B cell (primary cell): ENCODE measurements at regions not wholly inside any gene's neighbourhood (a gene's known extent, or its start where the extent isn't known, plus 50 kb on each side); places are given as distances from the start of the nearest gene placed in this dataset.

Source experiments
- ATAC-seq: fragments of 200-7000 bp; cut with Tn5 transposase; one replicate; pipeline ENCODE4 v1.10.0; 2021; ENCODE audit warnings: low read depth, mild to moderate bottlenecking, moderate number of reproducible peaks, moderate library complexity
- CTCF ChIA-PET: fragments of 350-600 bp; sonication (Branson Sonifier 250); formaldehyde crosslinking; loops from one replicate; lab custom pipeline; 2021; ENCODE audit warnings: antibody characterized with exemption, inconsistent platforms; lab: Charles Lee
- POLR2A ChIA-PET: fragments of 350-600 bp; sonication (Branson Sonifier 250); formaldehyde crosslinking; loops from one replicate; lab custom pipeline; 2021; ENCODE audit warnings: antibody characterized with exemption; lab: Charles Lee
- DNase-seq: peaks from one replicate; pipeline ENCODE4 v3.0.0; 2013
- H2AFZ ChIP-seq: 2 replicates; pipeline ENCODE4 v1.6.1; 2012; ENCODE audit warnings: mild to moderate bottlenecking, low read depth, low read length; ENCODE audit not compliant: insufficient read depth, poor library complexity, severe bottlenecking
- H3K27ac ChIP-seq, 2 donors: 1 replicate in 1 of 2; 2 replicates in 1 of 2; pipeline ENCODE4 v1.5.1; 2012 to 2013; ENCODE audit warnings: low read length in 2 of 2, mild to moderate bottlenecking in 2 of 2, moderate library complexity in 1 of 2
- H3K27me3 ChIP-seq, 4 experiments: fragments of 200-600 bp in 1 of 4; sonication (generic) in 1 of 4; replicated peaks in 1 of 4; 1 replicate in 2 of 4; 2 replicates in 2 of 4; pipeline versions ENCODE4 v1.6.1 to v1.7.0; 2013 to 2016; ENCODE audit warnings: low read length in 3 of 4, mild to moderate bottlenecking in 2 of 4, mixed read lengths in 1 of 4, moderate library complexity in 1 of 4; ENCODE audit not compliant: insufficient read depth in 4 of 4, control insufficient read depth in 3 of 4; ENCODE audit errors: control extremely low read depth in 1 of 4
- H3K36me3 ChIP-seq, 2 experiments: replicated peaks in 1 of 2; 1 replicate in 1 of 2; 2 replicates in 1 of 2; pipeline versions ENCODE4 v1.6.1 to v1.7.1; 2013; ENCODE audit warnings: low read length in 1 of 2; ENCODE audit not compliant: insufficient read depth in 2 of 2, control insufficient read depth in 1 of 2; ENCODE audit errors: control extremely low read depth in 1 of 2, extremely low read depth in 1 of 2
- H3K4me1 ChIP-seq, 2 donors: fragments of 200-600 bp in 1 of 2; sonication (generic) in 1 of 2; 1 replicate in 1 of 2; 2 replicates in 1 of 2; pipeline versions ENCODE4 v1.5.1 to v1.6.1; 2013 to 2017; ENCODE audit warnings: low read length in 2 of 2; ENCODE audit not compliant: control insufficient read depth in 2 of 2, insufficient read depth in 2 of 2
- H3K4me2 ChIP-seq: replicated peaks from 2 replicates; pipeline ENCODE3; 2012; ENCODE audit warnings: mild to moderate bottlenecking, low read depth, low read length; ENCODE audit not compliant: poor library complexity, severe bottlenecking
- H3K4me3 ChIP-seq, 5 experiments: fragments of 200-600 bp in 1 of 5; sonication (generic) in 1 of 5; 1 replicate in 3 of 5; 2 replicates in 2 of 5; pipeline versions ENCODE4 v1.5.1 to v1.7.0; 2011 to 2016; ENCODE audit warnings: low read length in 4 of 5, mild to moderate bottlenecking in 4 of 5, low read depth in 2 of 5, control low read depth in 1 of 5, moderate library complexity in 1 of 5; ENCODE audit not compliant: insufficient read depth in 1 of 5; ENCODE audit errors: control extremely low read depth in 1 of 5, extremely low read depth in 1 of 5
- H3K79me2 ChIP-seq: fragments of 200-600 bp; sonication (generic); one replicate; pipeline ENCODE4 v1.6.0; 2016; ENCODE audit warnings: low read length; ENCODE audit not compliant: control insufficient read depth, insufficient read depth
- H3K9ac ChIP-seq: fragments of 200-600 bp; sonication (generic); 2 replicates; pipeline ENCODE4 v1.6.1; 2017; ENCODE audit warnings: mild to moderate bottlenecking, low read length, moderate library complexity
- H3K9me3 ChIP-seq, 3 donors: one replicate each; pipeline versions ENCODE4 v1.6.1 to v1.7.1; 2013; ENCODE audit warnings: low read length in 2 of 3; ENCODE audit not compliant: control insufficient read depth in 2 of 3, insufficient read depth in 1 of 3; ENCODE audit errors: control extremely low read depth in 1 of 3
- H4K20me1 ChIP-seq: 2 replicates; pipeline ENCODE4 v1.6.0; 2012; ENCODE audit warnings: mild to moderate bottlenecking, low read length; ENCODE audit not compliant: insufficient read depth, control insufficient read depth, poor library complexity, severe bottlenecking
- H3K27ac Mint-ChIP-seq: one replicate; pipeline ENCODE4 v1.8.0; 2021; ENCODE audit warnings: mixed read lengths
- H3K27me3 Mint-ChIP-seq: one replicate; pipeline ENCODE4 v1.8.0; 2021; ENCODE audit warnings: mixed read lengths
- H3K4me1 Mint-ChIP-seq: one replicate; pipeline ENCODE4 v1.8.0; 2021; ENCODE audit warnings: mixed read lengths
- H3K4me3 Mint-ChIP-seq: one replicate; pipeline ENCODE4 v1.8.0; 2021; ENCODE audit warnings: mixed read lengths
- H3K9me3 Mint-ChIP-seq: one replicate; pipeline ENCODE4 v1.8.0; 2022; ENCODE audit warnings: mixed read lengths; ENCODE audit not compliant: insufficient read depth
- CTCF ChIP-seq: fragments of 200-600 bp; IDR thresholded peaks from one replicate; pipeline ENCODE4 v1.8.0; 2022; ENCODE audit warnings: antibody characterized with exemption, mild to moderate bottlenecking
- EZH2 ChIP-seq: IDR thresholded peaks from 2 replicates; pipeline ENCODE4 v1.6.1; 2012; ENCODE audit warnings: borderline replicate concordance, low read depth, mild to moderate bottlenecking, moderate library complexity, low read length; ENCODE audit not compliant: insufficient read depth, poor library complexity, severe bottlenecking
- WGBS: methylation state at CpG from one replicate; pipeline ENCODE4 v1.1.5; 2013; ENCODE audit warnings: missing lambda C conversion rate; ENCODE audit not compliant: insufficient coverage; 5-methylcytosine and 5-hydroxymethylcytosine counted together
- intact Hi-C: fragments of 100-400 bp; cut with micrococcal nuclease; formaldehyde crosslinking; loops from one replicate; pipeline ENCODE4 v1.10.0; 2022

- Mint-ChIP-seq H3K4me3 (peak overlapping the region; percentile 86), H3K27me3 (no peaks in the 10 kb centered on the region), H3K4me1 (peaks cover 67% of the 10 kb centered on the region), H3K27ac (peak overlapping the region; percentile 90), H3K9me3 (peaks cover 3% of the 10 kb centered on the region)
- intact Hi-C loops, result no loop called here
- Histone ChIP-seq H3K79me2 (no peaks in the 10 kb centered on the region), H3K27ac (peak overlapping the region; percentile 7 to 66), H3K9me3 (peaks cover 0 to 4% (median 0%) of the 10 kb centered on the region in 3 donors), H3K4me3 (peak overlapping the region in 4 of 5 experiments; percentile 16 to 45 (median 34)), H3K36me3 (no peaks in the 10 kb centered on the region), H3K4me2 (peak overlapping the region; percentile 75), H2AFZ (peak overlapping the region; percentile 80), H3K9ac (peak overlapping the region; percentile 54), H4K20me1 (no peaks in the 10 kb centered on the region), H3K27me3 (no peaks in the 10 kb centered on the region), H3K4me1 (peaks cover 54 to 59% of the 10 kb centered on the region in 2 donors)
- ATAC-seq (peak; percentile 74), DNase-seq (peak; percentile 54)
- ChIA-PET POLR2A (interaction anchor here (1.0 kb wide), 1 partner anchor 15 kb away, joined by 3 read pairs; no protein-coding TSS in a partner anchor), CTCF (interaction anchor here (1.6 kb wide), 1 partner anchor 11 kb away, joined by 3 read pairs; no protein-coding TSS in a partner anchor)
- WGBS, result 25% methylated on average over 15 of the region's 17 CpGs
- TF ChIP-seq CTCF (no peak), EZH2 (no peak)
Observed at GRCh38 chr2:455015-455705, 167.3 kb upstream of the ALKAL2 start.

GRCh38 chr2:453132-453531, 165.2 kb upstream of the ALKAL2 start:
- no peak for DNase-seq
- Histone ChIP-seq H3K9ac (no peak overlapping the region), H3K27me3 (no peaks in the 10 kb centered on the region), H3K9me3 (no peaks in the 10 kb centered on the region), H3K79me2 (no peaks in the 10 kb centered on the region), H2AFZ (no peak overlapping the region), H3K27ac (no peak overlapping the region), H3K36me3 (no peaks in the 10 kb centered on the region), H3K4me1 (peaks cover 45 to 54% of the 10 kb centered on the region in 2 donors), H4K20me1 (no peaks in the 10 kb centered on the region), H3K4me3 (no peak overlapping the region), H3K4me2 (peak overlapping the region; percentile 21)
- intact Hi-C loops, result no loop called here
- TF ChIP-seq EZH2, result no peak
- no peak for TF ChIP-seq CTCF
- CTCF ChIA-PET, result no interaction called here
- peaks cover 55% of the 10 kb centered on the region for H3K4me1 Mint-ChIP-seq
- WGBS, result 53% methylated on average over 3 of the region's 11 CpGs
- H3K9me3 Mint-ChIP-seq, result no peaks in the 10 kb centered on the region
- H3K27me3 Mint-ChIP-seq, result no peaks in the 10 kb centered on the region
- H3K27ac Mint-ChIP-seq, result no peak overlapping the region
- peak; percentile 13 for ATAC-seq
- H3K4me3 Mint-ChIP-seq, result no peak overlapping the region
- POLR2A ChIA-PET, result interaction anchor here (1.5 kb wide), 1 partner anchor 8 kb away, joined by 4 read pairs; no protein-coding TSS in a partner anchor
